Transverse colon (tissue), 4 donors: ENCODE measurements at regions not wholly inside any gene's neighbourhood (a gene's known extent, or its start where the extent isn't known, plus 50 kb on each side); places are given as distances from the start of the nearest gene placed in this dataset.

Source experiments
- DNase-seq: peaks from one replicate; pipeline ENCODE4 v3.0.0-alpha.2; 2019
- H3K27ac ChIP-seq, 4 donors: fragments of 200-600 bp; sonication (generic); 2 replicates each; pipeline ENCODE4 v1.5.1; 2016 to 2018; ENCODE audit warnings: inconsistent platforms in 4 of 4
- H3K27me3 ChIP-seq: fragments of 200-600 bp; sonication (generic); 2 replicates; pipeline ENCODE4 v1.5.1; 2017; ENCODE audit warnings: inconsistent platforms
- H3K36me3 ChIP-seq, 4 donors: fragments of 200-600 bp; sonication (generic); 2 replicates each; pipeline ENCODE4 v1.5.1; 2017 to 2019; ENCODE audit warnings: inconsistent platforms in 4 of 4
- H3K4me1 ChIP-seq, 4 donors: fragments of 200-600 bp; sonication (generic); 2 replicates each; pipeline ENCODE4 v1.5.1; 2017 to 2020; ENCODE audit warnings: inconsistent platforms in 4 of 4
- H3K4me3 ChIP-seq, 4 donors: fragments of 200-600 bp; sonication (generic); 1 replicate in 1 of 4; 2 replicates in 3 of 4; pipeline versions ENCODE4 v1.5.1 to v1.6.1; 2017 to 2019; ENCODE audit warnings: inconsistent platforms in 4 of 4
- H3K9me3 ChIP-seq, 2 donors: fragments of 200-600 bp; sonication (generic); 2 replicates each; pipeline ENCODE4 v1.5.1; 2017 to 2019; ENCODE audit warnings: inconsistent platforms in 2 of 2
- EP300 ChIP-seq: sonication (generic); formaldehyde crosslinking; IDR thresholded peaks from one replicate; pipeline ENCODE4 v1.6.1; 2017; ENCODE audit warnings: antibody characterized with exemption, low read depth
- POLR2A ChIP-seq: fragments of 450-650 bp; IDR thresholded peaks from one replicate; pipeline ENCODE4 v1.6.1; 2016; ENCODE audit warnings: antibody characterized with exemption, mild to moderate bottlenecking, moderate library complexity
- POLR2AphosphoS5 ChIP-seq, 3 donors: sonication (generic); formaldehyde crosslinking; IDR thresholded peaks; one replicate each; pipeline ENCODE4 v1.6.1; 2016; ENCODE audit warnings: antibody characterized with exemption in 3 of 3
- WGBS, 2 donors: methylation state at CpG; one replicate each; pipeline ENCODE4 v1.1.5; 2018; ENCODE audit warnings: low coverage in 1 of 2; 5-methylcytosine and 5-hydroxymethylcytosine counted together
- in situ Hi-C, 4 donors: fragments of 200-750 bp; cut with MboI; loops; one replicate each; pipeline versions ENCODE4 v1.15.0 to v1.15.1; 2017; ENCODE audit warnings: low sequenced_read_pairs in 3 of 4, low pct_ligation_motif_present in 1 of 4, low pct_unique_long_range_greater_than_20kb in 1 of 4
- intact Hi-C: fragments of 100-400 bp; cut with DNase I; formaldehyde crosslinking; loops from one replicate; pipeline ENCODE4 v1.15.1; 2023; ENCODE audit warnings: low total_unique reads
- TF ChIP-seq, protein P1 (sequence below), 5 experiments: fragments of 200-600 bp in 3 of 5; fragments of 450-650 bp in 2 of 5; sonication (generic) in 3 of 5; IDR thresholded peaks; 1 replicate in 2 of 5; 2 replicates in 3 of 5; pipeline ENCODE4 v1.5.1; 2016 to 2017; ENCODE audit warnings: antibody characterized with exemption in 5 of 5, inconsistent platforms in 3 of 5, mild to moderate bottlenecking in 2 of 5, moderate library complexity in 1 of 5

DNA sequence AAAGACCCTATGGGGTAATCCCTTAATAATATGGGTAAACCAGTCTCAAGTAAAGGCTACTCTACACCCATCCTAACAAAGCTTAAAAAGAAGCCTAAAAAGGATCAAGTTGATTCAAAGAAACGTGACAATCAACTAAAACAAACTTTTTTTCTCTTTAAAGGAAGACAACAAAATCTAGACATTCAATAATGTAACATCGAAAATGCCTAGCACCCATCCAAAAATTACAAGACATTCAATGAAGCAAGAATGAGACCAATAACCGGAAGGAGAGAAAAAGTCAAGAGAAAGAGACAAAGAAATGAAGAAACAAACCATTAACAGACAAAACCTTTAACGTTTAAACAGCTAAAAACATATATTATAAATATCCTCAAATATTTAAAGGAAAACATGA lies 143.8 kb upstream of the VASH1 start:
- in situ Hi-C loops (no loop called here), intact Hi-C loops (no loop called here)

DNA sequence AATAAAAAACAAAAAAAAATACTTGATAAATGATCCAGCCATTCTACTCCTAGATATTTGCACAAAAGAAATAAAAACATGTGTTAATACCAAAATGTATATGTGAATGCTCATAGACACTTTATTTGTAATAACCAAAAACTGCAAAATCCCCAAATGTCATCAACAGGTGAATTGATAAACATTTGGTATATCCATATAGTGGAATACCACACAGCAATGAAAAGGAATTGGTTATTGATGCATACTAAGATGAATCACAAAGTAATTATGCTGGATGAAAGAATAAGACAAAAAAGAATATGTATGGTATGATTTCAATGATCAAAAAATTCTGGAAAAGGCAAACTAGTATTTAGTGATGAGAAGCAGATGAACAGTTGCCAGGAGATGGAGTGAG lies 124.7 kb upstream of the VASH1 start:
- no peak for DNase-seq
- Histone ChIP-seq H3K4me3 (no peak overlapping the region), H3K4me1 (no peaks in the 10 kb centered on the region), H3K36me3 (no peaks in the 10 kb centered on the region), H3K27me3 (peaks cover 3% of the 10 kb centered on the region), H3K9me3 (no peaks in the 10 kb centered on the region), H3K27ac (no peak overlapping the region)
- TF ChIP-seq, protein P1, sequence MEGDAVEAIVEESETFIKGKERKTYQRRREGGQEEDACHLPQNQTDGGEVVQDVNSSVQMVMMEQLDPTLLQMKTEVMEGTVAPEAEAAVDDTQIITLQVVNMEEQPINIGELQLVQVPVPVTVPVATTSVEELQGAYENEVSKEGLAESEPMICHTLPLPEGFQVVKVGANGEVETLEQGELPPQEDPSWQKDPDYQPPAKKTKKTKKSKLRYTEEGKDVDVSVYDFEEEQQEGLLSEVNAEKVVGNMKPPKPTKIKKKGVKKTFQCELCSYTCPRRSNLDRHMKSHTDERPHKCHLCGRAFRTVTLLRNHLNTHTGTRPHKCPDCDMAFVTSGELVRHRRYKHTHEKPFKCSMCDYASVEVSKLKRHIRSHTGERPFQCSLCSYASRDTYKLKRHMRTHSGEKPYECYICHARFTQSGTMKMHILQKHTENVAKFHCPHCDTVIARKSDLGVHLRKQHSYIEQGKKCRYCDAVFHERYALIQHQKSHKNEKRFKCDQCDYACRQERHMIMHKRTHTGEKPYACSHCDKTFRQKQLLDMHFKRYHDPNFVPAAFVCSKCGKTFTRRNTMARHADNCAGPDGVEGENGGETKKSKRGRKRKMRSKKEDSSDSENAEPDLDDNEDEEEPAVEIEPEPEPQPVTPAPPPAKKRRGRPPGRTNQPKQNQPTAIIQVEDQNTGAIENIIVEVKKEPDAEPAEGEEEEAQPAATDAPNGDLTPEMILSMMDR (IDR thresholded peaks at IDR 0.05): no peak
- TF ChIP-seq POLR2AphosphoS5 (IDR thresholded peaks at IDR 0.05) (no peak), POLR2A (no peak), EP300 (no peak)
- in situ Hi-C loops (no loop called here), intact Hi-C loops (no loop called here)

More for the DNA sequence above, 143.8 kb upstream of the VASH1 start:
- WGBS, 2 donors: 65 to 75% methylated on average over 4 of the region's 4 CpGs
- DNase-seq: no peak
- Histone ChIP-seq H3K9me3 (peaks cover 9 to 14% of the 10 kb centered on the region in 2 donors), H3K4me3 (no peak overlapping the region), H3K27ac (no peak overlapping the region), H3K27me3 (no peaks in the 10 kb centered on the region), H3K36me3 (no peaks in the 10 kb centered on the region), H3K4me1 (no peaks in the 10 kb centered on the region)
- no peak for TF ChIP-seq POLR2AphosphoS5 (IDR thresholded peaks at IDR 0.05)
- TF ChIP-seq, protein P1 (IDR thresholded peaks at IDR 0.05): no peak
- TF ChIP-seq POLR2A: no peak
- no peak for TF ChIP-seq EP300

GRCh38 chr14:76638841-76639240 lies 122.4 kb upstream of the VASH1 start:
- no peak for DNase-seq
- in situ Hi-C loops (no loop called here), intact Hi-C loops (no loop called here)
- Histone ChIP-seq H3K4me1 (no peaks in the 10 kb centered on the region), H3K9me3 (no peaks in the 10 kb centered on the region), H3K27ac (no peak overlapping the region), H3K4me3 (no peak overlapping the region), H3K36me3 (no peaks in the 10 kb centered on the region), H3K27me3 (peaks cover 3% of the 10 kb centered on the region)
- WGBS, 2 donors: 82 to 90% methylated on average over 3 of the region's 3 CpGs
- no peak for TF ChIP-seq EP300
- TF ChIP-seq POLR2A: no peak
- no peak for TF ChIP-seq POLR2AphosphoS5 (IDR thresholded peaks at IDR 0.05)

DNA sequence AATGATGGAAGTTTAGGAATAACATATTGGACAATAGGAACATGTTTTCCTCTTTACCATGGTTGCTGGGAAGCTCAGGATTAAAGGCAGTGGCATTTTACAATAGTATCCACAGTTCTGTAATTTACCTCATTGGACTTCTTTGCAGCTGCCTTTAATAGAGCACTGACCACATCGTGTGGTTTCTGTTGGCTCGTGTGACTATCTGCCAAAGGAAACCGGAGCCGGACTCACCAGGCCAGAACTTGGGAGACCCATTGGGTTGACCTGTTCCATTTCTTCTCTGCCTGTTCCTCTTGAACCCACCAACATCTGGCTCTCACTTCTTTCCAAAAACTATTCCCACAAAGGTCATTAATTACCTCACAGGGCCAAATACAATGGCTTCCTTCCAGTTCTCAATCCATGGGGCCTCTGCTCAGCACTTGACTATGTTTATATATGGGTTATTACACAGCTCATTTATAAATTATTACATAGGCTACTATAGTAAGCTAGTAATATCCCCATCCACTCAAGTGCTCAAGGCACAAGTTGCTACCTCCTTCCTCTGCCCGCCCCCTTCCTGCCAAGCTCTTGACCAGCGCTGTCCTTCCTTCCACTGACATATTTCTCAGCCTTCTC lies 121.5 kb upstream of the VASH1 start:
- intact Hi-C loops: no loop called here
- 69 to 78% methylated on average over 5 of the region's 6 CpGs for WGBS, 2 donors
- H3K4me3 ChIP-seq: no peak overlapping the region
- TF ChIP-seq POLR2A (no peak), POLR2AphosphoS5 (IDR thresholded peaks at IDR 0.05) (no peak), EP300 (no peak)
- TF ChIP-seq, protein P1 (IDR thresholded peaks at IDR 0.05): no peak
- H3K36me3 ChIP-seq: no peaks in the 10 kb centered on the region
- in situ Hi-C loops: loop anchor here in 3 of 4 donors (10.0 kb wide), 2 partner anchors 185 to 585 kb away; no protein-coding TSS in a partner anchor
- no peak overlapping the region for H3K27ac ChIP-seq
- no peaks in the 10 kb centered on the region for H3K9me3 ChIP-seq
- DNase-seq: no peak
- H3K4me1 ChIP-seq: no peaks in the 10 kb centered on the region
- H3K27me3 ChIP-seq: peaks cover 3% of the 10 kb centered on the region

DNA sequence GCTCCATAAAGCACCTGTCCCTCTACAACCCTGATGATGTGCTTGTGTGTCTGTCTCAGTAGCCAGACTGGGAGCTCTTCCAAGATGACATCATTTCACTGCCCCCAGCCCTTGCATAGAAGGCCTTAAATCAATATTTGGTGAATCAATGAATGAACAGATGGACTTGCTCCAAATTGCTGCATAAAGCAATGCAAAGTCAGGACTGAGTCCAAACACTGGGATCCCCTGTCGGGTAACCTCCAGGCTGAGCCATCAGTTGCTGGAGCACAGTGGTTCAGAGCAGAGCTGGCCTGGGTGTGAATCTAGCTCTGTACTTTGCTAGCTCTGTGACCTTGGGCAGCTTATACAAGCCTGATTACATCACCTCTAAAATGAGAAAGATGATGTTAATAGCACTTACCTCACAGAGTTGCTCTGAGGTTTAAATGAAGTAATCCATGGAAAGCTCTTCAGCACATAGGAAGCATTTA lies 120.3 kb upstream of the VASH1 start:
- H3K9me3 ChIP-seq: no peaks in the 10 kb centered on the region
- DNase-seq: no peak
- no peaks in the 10 kb centered on the region for H3K4me1 ChIP-seq
- no peak for TF ChIP-seq EP300
- TF ChIP-seq, protein P1 (IDR thresholded peaks at IDR 0.05): no peak
- no peak for TF ChIP-seq POLR2AphosphoS5 (IDR thresholded peaks at IDR 0.05)
- no peak for TF ChIP-seq POLR2A
- 56% methylated on average over 1 of the region's 1 CpG; no CpG with 5 or more reads in 1 of the 2 donors for WGBS, 2 donors
- H3K4me3 ChIP-seq: no peak overlapping the region
- H3K27me3 ChIP-seq: peaks cover 3% of the 10 kb centered on the region
- H3K27ac ChIP-seq: no peak overlapping the region
- no peaks in the 10 kb centered on the region for H3K36me3 ChIP-seq
- in situ Hi-C loops: loop anchor here in 3 of 4 donors (10.0 kb wide), 2 partner anchors 186 to 586 kb away; no protein-coding TSS in a partner anchor
- intact Hi-C loops: no loop called here
